HG03159 (cell line): ENCODE measurements at regions not wholly inside any gene's neighbourhood (a gene's known extent, or its start where the extent isn't known, plus 50 kb on each side); places are given as distances from the start of the nearest gene placed in this dataset.

Experiments
- ATAC-seq: cut with Tn5 transposase; IDR thresholded peaks from one replicate; pipeline ENCODE4 v1.9.1; 2021; ENCODE audit warnings: mild to moderate bottlenecking, moderate library complexity; ENCODE audit not compliant: unreplicated experiment

DNA sequence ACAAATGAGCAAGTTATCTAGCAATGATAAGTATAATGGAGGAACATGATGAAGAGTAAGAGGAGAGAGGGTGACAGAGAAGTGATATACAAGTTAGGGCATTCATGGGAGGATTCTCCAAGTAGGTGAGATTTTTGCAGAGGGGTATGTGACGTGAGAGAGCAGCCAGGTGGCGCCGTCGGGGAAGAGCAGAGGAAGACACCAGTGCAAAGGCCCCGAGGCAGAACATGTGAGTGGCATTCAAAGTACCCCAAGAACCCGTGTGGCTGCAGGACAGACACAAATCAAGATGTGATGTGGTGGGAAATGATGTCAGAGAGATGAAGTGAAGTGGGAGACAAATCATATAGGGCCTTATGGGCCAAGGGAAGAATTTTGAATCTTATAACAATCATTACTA is 81.8 kb upstream of the GRM7 start:
- no peak for ATAC-seq

DNA sequence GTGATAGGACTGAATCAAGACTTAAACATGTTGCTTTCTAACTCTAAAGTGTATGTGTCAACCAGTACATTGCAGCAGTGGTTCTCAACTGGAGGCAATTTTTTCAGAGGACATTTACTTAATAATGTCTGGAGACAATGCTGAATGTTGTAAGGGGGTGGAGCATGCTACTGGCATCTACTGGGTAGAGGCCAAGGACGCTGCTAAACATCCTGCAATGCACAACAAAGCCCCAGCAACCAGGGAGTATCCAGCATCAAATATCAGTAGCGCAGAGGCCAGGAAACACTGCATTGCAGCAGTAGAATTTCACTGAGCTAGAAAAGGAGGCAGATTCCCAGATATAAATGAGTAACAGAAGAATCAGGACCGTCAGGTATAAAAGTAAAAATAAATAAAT is 79.8 kb upstream of the GRM7 start:
- no peak for ATAC-seq

DNA sequence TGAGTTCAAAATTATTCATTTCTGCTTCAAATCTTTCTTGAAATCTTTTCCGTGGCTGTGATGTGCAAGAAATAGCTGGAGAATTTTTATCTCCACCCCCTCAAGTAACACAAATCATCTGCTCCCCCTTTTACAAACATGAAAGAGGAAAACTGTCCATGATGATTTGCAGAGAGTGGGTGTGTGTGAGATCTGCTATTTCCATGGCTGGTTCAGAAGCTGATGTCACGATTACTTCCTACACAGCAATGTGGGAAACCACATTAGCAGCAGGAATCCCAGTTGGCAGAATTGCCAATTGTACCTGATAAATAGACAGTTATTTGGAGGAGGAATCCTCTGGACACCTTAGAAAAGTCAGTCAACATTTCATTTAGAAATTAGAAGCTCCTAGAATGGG is 75.2 kb upstream of the GRM7 start:
- ATAC-seq, result no peak

DNA sequence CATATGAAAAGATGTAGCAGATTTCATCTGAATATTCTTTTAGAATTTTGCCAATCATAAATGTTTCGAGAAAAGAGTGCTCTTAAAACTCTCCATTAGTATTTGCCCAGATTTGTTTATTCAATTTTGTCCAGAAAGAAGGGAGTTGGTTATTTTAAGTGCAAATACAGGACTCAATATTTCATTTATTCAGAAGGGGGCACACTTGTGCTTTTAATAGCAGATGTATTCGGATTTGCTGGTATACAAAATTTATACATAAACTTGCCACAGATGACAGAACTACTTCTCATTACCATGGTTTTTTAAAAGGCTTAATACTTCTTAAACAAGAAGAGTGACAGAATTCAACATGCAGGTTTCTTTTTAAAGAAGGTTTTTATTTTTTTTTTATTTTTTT is 69.8 kb upstream of the GRM7 start:
- no peak for ATAC-seq

DNA sequence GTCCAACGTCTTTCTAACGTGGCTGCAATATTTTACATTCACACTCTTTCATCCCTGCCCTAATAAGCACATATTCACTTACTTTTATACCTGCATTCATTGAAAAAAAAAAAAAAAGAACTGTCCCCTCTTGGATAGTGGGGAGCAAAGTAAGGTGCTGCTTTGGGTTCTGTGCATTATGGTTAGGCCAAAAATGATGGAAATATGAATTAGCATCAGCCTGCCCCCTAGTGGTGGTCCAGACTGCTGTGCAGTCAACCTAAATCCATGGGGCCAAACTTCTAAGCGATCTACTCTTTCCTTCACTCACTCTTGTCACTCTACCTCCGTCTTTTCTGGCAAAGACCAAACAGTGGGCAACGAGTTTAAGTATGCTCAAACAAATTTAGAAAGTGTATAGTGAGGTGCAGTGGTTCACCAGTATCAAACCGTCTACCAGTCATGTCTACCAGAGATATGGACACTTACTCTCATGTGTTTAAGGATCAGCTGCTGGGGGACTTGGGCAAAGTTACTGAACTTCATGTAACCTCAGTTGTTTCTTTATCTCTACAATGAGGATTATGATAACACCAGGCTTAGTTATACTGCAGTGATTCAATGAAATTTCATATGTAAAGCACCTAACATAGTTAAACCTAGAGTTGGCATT is 61.5 kb upstream of the GRM7 start:
- ATAC-seq, result peak; percentile 96

DNA sequence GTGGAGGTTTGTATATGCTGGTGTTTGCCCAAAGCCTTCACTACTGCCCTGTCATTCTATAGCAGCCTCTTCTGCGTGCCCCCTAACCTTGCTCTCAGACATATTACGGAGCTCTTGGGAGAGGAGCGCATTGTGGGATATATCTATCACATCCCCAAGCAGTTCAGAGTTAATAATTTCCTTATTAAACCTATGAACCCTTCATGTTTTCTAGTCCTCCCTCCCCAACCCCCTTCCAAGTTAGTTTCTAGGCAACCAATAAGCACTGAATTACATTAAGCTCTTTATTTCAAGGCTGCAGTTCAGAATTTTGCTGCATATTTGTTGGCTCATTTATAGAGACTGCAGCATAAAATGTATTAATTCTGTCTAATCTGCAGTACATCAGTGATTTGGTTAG is 57.3 kb upstream of the GRM7 start:
- ATAC-seq, result no peak

DNA sequence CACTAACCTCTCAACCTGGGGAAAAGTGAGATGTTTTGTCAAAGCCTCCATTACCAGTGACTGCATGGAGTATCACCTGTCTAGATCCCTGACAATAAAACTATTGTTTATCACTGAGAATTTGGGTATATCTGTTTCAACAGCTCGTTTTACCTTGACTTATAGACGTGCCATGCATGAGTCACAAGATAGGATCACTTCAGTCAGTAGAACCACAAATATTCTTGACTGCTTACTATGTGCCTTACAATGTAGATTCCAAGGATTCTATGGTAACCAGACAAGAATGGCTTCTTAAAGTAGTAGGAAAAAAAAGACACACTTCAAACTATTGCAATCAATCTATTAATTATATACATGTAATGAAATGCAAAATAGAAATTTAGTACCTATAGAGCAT is 55.7 kb upstream of the GRM7 start:
- no peak for ATAC-seq

DNA sequence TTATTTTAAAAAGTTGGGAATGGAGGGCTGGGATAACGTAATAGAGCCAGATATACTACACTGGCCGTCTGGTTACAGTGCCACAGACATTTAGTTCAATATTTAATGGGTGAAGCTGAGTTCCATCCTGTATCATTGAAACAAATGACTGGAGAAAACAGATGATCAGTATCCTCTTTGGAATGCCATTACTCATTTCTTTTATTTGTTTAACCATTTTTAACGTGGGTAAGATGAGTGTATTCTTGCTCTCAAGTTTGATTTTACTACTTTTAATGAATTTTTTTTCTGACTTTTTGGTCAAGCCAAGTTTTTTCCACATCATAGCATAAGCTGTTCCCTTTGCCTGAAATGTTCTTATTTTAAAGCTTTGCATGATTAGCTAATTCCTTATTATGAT is 53.9 kb upstream of the GRM7 start:
- no peak for ATAC-seq

DNA sequence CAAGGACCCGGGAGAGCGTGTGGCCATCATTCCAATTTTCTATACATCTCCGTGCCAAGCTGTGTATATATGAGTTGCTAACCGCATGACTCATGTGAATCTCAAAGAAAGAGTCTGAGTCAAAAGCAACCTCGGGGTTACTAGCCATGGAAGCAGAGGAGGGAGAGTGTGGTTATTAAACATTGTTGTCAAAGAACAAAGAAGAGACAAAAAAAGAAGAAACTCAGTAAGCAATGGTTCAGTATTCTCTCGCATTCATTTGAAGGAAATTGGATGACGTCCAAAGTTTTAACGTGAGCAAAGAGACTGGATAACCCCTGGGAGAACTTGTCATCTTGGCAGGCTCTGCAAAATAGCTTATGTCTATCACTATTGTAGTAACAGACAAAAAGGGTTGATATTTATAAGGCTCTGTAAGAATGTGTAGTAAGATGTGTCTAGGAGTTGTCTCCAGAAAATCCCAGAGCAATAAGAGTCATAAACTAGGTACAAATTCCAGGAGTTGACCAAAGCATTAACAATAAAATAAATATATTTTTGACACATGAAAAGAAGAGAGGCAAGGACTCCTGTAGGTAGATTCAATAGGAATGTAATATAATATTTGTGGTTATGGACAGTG is 52.8 kb upstream of the GRM7 start:
- ATAC-seq, result no peak

DNA sequence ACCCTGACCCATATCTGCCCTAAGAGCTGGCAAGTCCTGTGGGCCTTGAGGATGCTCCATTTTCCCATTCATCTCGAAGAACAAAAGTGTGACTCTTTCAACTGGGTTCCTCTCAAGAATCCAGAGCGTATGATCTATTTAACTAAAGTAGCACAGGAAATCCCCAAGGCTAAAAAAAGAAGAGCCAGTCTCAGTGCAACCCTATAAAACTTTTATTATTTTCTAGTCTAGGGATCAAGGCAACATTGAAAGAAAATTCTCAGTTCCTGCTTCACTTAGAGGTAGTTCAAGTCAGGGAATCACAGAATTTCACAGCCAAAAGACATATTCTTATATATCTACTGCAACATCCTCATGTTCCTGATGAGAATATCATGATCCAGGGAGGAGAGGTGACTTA is 51.6 kb upstream of the GRM7 start:
- no peak for ATAC-seq
